NT2/D1 (cell line): ENCODE measurements at regions not wholly inside any gene's neighbourhood (a gene's known extent, or its start where the extent isn't known, plus 50 kb on each side); places are given as distances from the start of the nearest gene placed in this dataset.

Experiments used
- YY1 ChIP-seq: IDR thresholded peaks from 2 replicates; pipeline ENCODE4 v1.6.1; 2011; ENCODE audit not compliant: insufficient read length, insufficient read depth
- ZNF274 ChIP-seq: IDR thresholded peaks from 2 replicates; pipeline ENCODE4 v1.6.1; 2011; ENCODE audit warnings: mild to moderate bottlenecking, low read depth, low read length

DNA sequence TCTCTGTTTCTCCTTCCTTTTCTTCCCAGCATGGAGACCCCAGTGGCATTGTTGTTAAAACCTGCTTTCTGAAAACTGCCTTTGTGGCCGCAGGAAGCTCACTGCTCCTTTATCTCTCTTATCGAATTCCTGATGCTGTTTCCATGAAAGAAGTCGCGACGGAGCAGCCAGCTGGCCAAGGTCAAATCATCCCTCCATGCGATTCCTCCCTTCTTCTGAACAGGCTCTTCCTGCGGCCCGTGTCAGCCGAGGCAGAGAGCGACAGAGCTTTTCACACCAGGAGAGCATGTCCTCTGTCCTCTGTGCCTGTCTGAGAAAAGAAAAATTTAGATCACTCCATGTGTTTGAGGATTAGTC is 242.1 kb upstream of the PITRM1 start:
- TF ChIP-seq YY1, result no peak
- no peak for TF ChIP-seq ZNF274
